ENCODE measurements at regions not wholly inside any gene's neighbourhood (a gene's known extent, or its start where the extent isn't known, plus 50 kb on each side); places are given as distances from the start of the nearest gene placed in this dataset.

GRCh38 chr1:221875004-221875330, 133.1 kb upstream of the DUSP10 start:
- Histone ChIP-seq H3K27ac (no peak overlapping the region), H3K4me3 (ENCODE audit: low read depth, low read length) (no peak overlapping the region), H3K9me3 (ENCODE audit: severe bottlenecking) (no peaks in the 10 kb centered on the region), H3K36me3 (no peaks in the 10 kb centered on the region), H3K27me3 (ENCODE audit: insufficient read depth, low read depth, severe bottlenecking) (no peaks in the 10 kb centered on the region)
- no peak for DNase-seq
- TF ChIP-seq CTCF (IDR thresholded peaks at IDR 0.05; ENCODE audit: low read depth, low read length): no peak

- Histone ChIP-seq H3K9me3 (ENCODE audit: severe bottlenecking) (no peaks in the 10 kb centered on the region), H3K27me3 (ENCODE audit: insufficient read depth, low read depth, severe bottlenecking) (no peaks in the 10 kb centered on the region), H3K4me3 (ENCODE audit: low read depth, low read length) (no peak overlapping the region), H3K36me3 (no peaks in the 10 kb centered on the region), H3K27ac (no peak overlapping the region)
- no peak for DNase-seq
- no peak for TF ChIP-seq CTCF (IDR thresholded peaks at IDR 0.05; ENCODE audit: low read depth, low read length)
These were observed 132.6 kb upstream of the DUSP10 start for GRCh38 chr1:221874285-221875003.

GRCh38 chr1:221873673-221874072, 131.8 kb upstream of the DUSP10 start:
- no peak overlapping the region for H3K27ac ChIP-seq
- no peaks in the 10 kb centered on the region for H3K36me3 ChIP-seq
- no peaks in the 10 kb centered on the region for H3K27me3 ChIP-seq (ENCODE audit: insufficient read depth, low read depth, severe bottlenecking)
- no peak for TF ChIP-seq CTCF (IDR thresholded peaks at IDR 0.05; ENCODE audit: low read depth, low read length)
- H3K9me3 ChIP-seq (ENCODE audit: severe bottlenecking): no peaks in the 10 kb centered on the region
- no peak overlapping the region for H3K4me3 ChIP-seq (ENCODE audit: low read depth, low read length)
- no peak for DNase-seq

- H3K9me3 ChIP-seq (ENCODE audit: severe bottlenecking): no peaks in the 10 kb centered on the region
- no peak overlapping the region for H3K27ac ChIP-seq
- H3K36me3 ChIP-seq: no peaks in the 10 kb centered on the region
- no peaks in the 10 kb centered on the region for H3K27me3 ChIP-seq (ENCODE audit: insufficient read depth, low read depth, severe bottlenecking)
- no peak for DNase-seq
- TF ChIP-seq CTCF (IDR thresholded peaks at IDR 0.05; ENCODE audit: low read depth, low read length): no peak
- H3K4me3 ChIP-seq (ENCODE audit: low read depth, low read length): no peak overlapping the region
These were observed 129.2 kb upstream of the DUSP10 start for GRCh38 chr1:221871056-221871455.

GRCh38 chr1:221869779-221870178, 127.9 kb upstream of the DUSP10 start:
- H3K36me3 ChIP-seq: no peaks in the 10 kb centered on the region
- no peaks in the 10 kb centered on the region for H3K9me3 ChIP-seq (ENCODE audit: severe bottlenecking)
- no peak for DNase-seq
- no peak overlapping the region for H3K27ac ChIP-seq
- H3K4me3 ChIP-seq (ENCODE audit: low read depth, low read length): no peak overlapping the region
- no peak for TF ChIP-seq CTCF (IDR thresholded peaks at IDR 0.05; ENCODE audit: low read depth, low read length)
- no peaks in the 10 kb centered on the region for H3K27me3 ChIP-seq (ENCODE audit: insufficient read depth, low read depth, severe bottlenecking)
